ENCODE measurements at regions not wholly inside any gene's neighbourhood (a gene's known extent, or its start where the extent isn't known, plus 50 kb on each side); places are given as distances from the start of the nearest gene placed in this dataset.

DNA sequence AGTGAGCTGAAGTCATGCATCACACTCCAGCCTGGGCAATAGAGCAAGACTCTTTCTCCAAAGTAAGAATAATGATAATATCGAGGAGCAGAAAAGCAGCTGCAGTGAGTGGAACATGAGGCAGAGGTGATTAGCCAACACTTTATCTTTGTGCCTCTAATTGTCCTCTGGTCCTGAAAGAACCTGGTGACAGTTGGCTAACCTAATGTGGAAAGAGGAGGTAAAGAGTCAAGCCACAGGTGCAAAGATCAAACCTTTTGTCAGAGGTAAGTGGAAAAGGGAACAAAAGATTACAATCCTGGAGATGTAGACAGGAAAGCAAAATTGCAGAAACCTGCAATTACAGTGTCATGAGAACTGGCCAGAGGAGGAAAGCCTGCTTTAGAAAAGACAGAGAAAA, 53.5 kb upstream of the LCLAT1 start:
- TF ChIP-seq EZH2 (IDR thresholded peaks at IDR 0.05; ENCODE audit: borderline replicate concordance, low read depth, low read length, poor library complexity, severe bottlenecking), result no peak
- TF ChIP-seq, protein P1, sequence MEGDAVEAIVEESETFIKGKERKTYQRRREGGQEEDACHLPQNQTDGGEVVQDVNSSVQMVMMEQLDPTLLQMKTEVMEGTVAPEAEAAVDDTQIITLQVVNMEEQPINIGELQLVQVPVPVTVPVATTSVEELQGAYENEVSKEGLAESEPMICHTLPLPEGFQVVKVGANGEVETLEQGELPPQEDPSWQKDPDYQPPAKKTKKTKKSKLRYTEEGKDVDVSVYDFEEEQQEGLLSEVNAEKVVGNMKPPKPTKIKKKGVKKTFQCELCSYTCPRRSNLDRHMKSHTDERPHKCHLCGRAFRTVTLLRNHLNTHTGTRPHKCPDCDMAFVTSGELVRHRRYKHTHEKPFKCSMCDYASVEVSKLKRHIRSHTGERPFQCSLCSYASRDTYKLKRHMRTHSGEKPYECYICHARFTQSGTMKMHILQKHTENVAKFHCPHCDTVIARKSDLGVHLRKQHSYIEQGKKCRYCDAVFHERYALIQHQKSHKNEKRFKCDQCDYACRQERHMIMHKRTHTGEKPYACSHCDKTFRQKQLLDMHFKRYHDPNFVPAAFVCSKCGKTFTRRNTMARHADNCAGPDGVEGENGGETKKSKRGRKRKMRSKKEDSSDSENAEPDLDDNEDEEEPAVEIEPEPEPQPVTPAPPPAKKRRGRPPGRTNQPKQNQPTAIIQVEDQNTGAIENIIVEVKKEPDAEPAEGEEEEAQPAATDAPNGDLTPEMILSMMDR (conservative IDR thresholded peaks at IDR 0.05; ENCODE audit: low read depth, low read length), result no peak

Data from A673 (cell line).